ENCODE measurements at regions not wholly inside any gene's neighbourhood (a gene's known extent, or its start where the extent isn't known, plus 50 kb on each side); places are given as distances from the start of the nearest gene placed in this dataset.

DNA sequence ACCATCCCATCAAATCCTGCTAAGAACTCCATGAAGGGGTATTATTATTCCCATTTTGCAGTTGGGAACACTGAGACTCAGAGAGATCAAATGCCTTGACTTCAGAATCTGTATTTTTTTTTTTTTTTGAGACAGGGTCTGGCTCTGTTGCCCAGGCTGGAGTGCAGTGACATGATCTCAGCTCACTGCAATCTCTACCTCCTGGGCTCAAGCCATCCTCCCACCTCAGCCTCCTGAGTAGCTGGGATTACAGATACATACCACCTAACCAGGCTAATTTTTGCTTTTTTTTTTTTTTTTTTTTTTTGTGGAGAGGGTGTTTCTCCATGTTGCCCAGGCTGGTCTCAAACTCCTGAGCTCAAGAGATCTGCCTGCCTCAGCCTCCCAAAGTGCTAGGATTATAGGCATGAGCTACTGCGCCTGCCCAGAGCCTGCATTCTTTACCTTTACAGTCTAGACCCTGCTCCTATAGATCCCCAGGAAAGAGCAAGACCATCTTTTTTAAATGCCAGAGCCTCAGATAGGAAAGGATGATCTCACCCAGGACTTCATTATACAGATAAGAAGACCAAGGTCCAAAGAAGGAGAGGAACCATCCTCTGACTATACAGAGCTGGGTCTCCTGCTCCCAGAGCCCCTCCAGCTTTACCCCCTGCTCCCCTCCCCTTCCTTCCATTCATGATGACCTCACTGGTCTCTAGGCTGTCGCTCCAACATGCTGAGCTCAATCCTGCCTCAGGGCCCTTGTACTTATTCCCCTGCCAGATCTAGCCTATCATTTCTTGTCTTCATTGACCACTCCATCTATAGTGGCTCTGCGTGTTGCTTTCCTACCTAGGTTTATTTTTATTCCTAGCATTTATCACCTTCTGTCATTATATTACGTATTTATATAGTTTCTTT lies 138.6 kb downstream of the CEBPB start:
- no peak for DNase-seq
- intact Hi-C loops (cut with micrococcal nuclease; ENCODE audit: unreplicated experiment): no loop called here
- no peaks in the 10 kb centered on the region for H3K36me3 ChIP-seq (ENCODE audit: low read depth)
- H3K9me2 ChIP-seq (ENCODE audit: insufficient read depth): no peaks in the 10 kb centered on the region
- H4K20me1 ChIP-seq (ENCODE audit: insufficient read depth): no peaks in the 10 kb centered on the region
- H3K27ac ChIP-seq: no peak overlapping the region
- H3K79me2 ChIP-seq (ENCODE audit: low read depth): no peaks in the 10 kb centered on the region
- peaks cover 46% of the 10 kb centered on the region for H3F3A ChIP-seq (ENCODE audit: insufficient read depth, low read depth)
- H3K9me3 ChIP-seq (ENCODE audit: insufficient read depth, low read depth): no peaks in the 10 kb centered on the region
- BruUV-seq (replicated peaks): no TSS peak
- POLR2A ChIA-PET (ENCODE audit: unreplicated experiment): interaction anchor here (0.7 kb wide), 1 partner anchor 329 kb away, joined by 7 read pairs; no protein-coding TSS in a partner anchor
- no peak overlapping the region for H3K4me3 ChIP-seq
- H3K4me1 ChIP-seq (replicated peaks; ENCODE audit: insufficient read depth): peaks cover 45% of the 10 kb centered on the region
- CTCF ChIA-PET: interaction anchor here (0.6 kb wide), 2 partner anchors 84 to 124 kb away, joined by 4 to 9 read pairs; no protein-coding TSS in a partner anchor
- H3K27me3 ChIP-seq (ENCODE audit: insufficient read depth, low read depth): no peaks in the 10 kb centered on the region
- no peak overlapping the region for H3K4me2 ChIP-seq
- no peak overlapping the region for H2AFZ ChIP-seq
- TF ChIP-seq EZH2 (IDR thresholded peaks at IDR 0.05; ENCODE audit: low read depth): no peak
- TF ChIP-seq, protein P1, sequence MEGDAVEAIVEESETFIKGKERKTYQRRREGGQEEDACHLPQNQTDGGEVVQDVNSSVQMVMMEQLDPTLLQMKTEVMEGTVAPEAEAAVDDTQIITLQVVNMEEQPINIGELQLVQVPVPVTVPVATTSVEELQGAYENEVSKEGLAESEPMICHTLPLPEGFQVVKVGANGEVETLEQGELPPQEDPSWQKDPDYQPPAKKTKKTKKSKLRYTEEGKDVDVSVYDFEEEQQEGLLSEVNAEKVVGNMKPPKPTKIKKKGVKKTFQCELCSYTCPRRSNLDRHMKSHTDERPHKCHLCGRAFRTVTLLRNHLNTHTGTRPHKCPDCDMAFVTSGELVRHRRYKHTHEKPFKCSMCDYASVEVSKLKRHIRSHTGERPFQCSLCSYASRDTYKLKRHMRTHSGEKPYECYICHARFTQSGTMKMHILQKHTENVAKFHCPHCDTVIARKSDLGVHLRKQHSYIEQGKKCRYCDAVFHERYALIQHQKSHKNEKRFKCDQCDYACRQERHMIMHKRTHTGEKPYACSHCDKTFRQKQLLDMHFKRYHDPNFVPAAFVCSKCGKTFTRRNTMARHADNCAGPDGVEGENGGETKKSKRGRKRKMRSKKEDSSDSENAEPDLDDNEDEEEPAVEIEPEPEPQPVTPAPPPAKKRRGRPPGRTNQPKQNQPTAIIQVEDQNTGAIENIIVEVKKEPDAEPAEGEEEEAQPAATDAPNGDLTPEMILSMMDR (conservative IDR thresholded peaks at IDR 0.05): no peak

DNA sequence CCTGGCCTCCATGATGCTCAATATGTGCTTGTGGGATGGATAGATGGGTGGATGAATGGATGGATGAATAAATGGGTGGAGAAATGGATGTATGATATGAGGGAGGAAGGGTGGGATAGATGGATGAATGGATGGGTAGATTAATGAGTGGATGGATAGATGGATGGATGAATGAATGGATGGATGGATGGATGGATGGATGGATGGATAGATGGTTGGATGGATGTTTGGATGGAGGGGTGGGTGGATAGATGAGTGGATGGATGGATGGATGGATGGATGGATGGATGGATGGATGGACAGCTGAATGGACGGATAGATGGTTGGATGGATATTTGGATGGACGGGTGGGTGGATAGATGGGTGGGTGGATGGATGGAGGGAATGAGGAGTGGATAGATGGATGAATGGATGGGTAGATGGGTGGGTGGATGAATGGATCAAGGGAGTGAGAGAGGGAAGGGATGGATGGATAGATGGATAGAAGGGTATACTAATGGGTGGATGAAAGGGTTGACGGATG lies 139.4 kb downstream of the CEBPB start:
- H3K36me3 ChIP-seq (ENCODE audit: low read depth): no peaks in the 10 kb centered on the region
- no TSS peak for BruUV-seq (replicated peaks)
- H3K27me3 ChIP-seq (ENCODE audit: insufficient read depth, low read depth): no peaks in the 10 kb centered on the region
- H3K4me1 ChIP-seq (replicated peaks; ENCODE audit: insufficient read depth): peaks cover 53% of the 10 kb centered on the region
- H3K79me2 ChIP-seq (ENCODE audit: low read depth): no peaks in the 10 kb centered on the region
- peaks cover 53% of the 10 kb centered on the region for H3F3A ChIP-seq (ENCODE audit: insufficient read depth, low read depth)
- no peak overlapping the region for H3K4me2 ChIP-seq
- TF ChIP-seq EZH2 (IDR thresholded peaks at IDR 0.05; ENCODE audit: low read depth): no peak
- TF ChIP-seq, protein P1 (conservative IDR thresholded peaks at IDR 0.05): no peak
- H2AFZ ChIP-seq: no peak overlapping the region
- intact Hi-C loops (cut with micrococcal nuclease; ENCODE audit: unreplicated experiment): loop anchor here (5.0 kb wide), 1 partner anchor 42 kb away; no protein-coding TSS in a partner anchor
- no peaks in the 10 kb centered on the region for H3K9me3 ChIP-seq (ENCODE audit: insufficient read depth, low read depth)
- H3K27ac ChIP-seq: no peak overlapping the region
- ChIA-PET POLR2A (ENCODE audit: unreplicated experiment) (interaction anchor here (0.7 kb wide), 1 partner anchor 329 kb away, joined by 7 read pairs; no protein-coding TSS in a partner anchor), CTCF (interaction anchor here (0.6 kb wide), 1 partner anchor 85 kb away, joined by 4 read pairs; no protein-coding TSS in a partner anchor)
- no peaks in the 10 kb centered on the region for H4K20me1 ChIP-seq (ENCODE audit: insufficient read depth)
- H3K4me3 ChIP-seq: no peak overlapping the region
- no peaks in the 10 kb centered on the region for H3K9me2 ChIP-seq (ENCODE audit: insufficient read depth)
- DNase-seq: no peak

DNA sequence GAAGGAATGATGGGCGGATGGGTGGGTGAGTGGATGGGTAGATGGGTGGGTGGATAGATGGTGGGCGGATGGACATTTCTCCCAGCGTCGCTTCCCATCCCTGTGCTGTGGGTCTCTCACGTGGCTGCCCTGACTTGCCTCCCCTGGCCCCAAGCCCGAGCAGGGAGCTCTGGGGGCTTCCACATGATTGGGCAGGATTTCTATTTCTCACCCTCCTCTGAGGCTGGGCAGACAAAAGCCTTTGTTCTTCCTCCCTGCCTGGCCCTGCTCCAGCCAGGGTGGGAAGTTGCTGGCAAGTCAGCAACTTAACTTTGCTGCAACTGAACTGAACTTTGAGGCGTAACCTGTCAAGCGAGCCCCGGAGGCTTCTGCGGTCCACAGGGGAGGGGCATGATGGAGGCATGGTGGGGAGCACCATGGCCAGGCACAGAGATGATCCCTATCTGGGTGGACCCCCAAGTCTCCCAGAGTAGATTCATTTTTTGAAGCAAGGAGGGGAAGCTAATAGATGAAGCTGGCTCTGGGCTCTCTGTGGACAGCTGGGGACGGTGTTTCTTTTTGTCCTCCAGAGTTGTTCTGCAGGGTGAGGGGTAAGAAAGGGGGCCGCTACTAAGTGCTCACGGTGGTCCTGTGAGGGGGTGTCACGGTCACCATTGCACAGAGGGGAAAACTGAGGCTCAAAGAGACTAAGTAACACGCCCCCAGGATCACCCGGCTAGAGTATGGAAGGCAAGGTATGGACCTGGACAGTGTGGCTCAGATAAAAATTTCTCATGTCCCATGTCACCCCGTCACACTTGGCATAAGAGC lies 140.1 kb downstream of the CEBPB start:
- ChIA-PET POLR2A (ENCODE audit: unreplicated experiment) (interaction anchor here (0.6 kb wide), 1 partner anchor 56 kb away, joined by 4 read pairs; no protein-coding TSS in a partner anchor), CTCF (no interaction called here)
- no peaks in the 10 kb centered on the region for H3K27me3 ChIP-seq (ENCODE audit: insufficient read depth, low read depth)
- H3F3A ChIP-seq (ENCODE audit: insufficient read depth, low read depth): peaks cover 52% of the 10 kb centered on the region
- peaks cover 60% of the 10 kb centered on the region for H3K4me1 ChIP-seq (replicated peaks; ENCODE audit: insufficient read depth)
- H3K79me2 ChIP-seq (ENCODE audit: low read depth): no peaks in the 10 kb centered on the region
- no peaks in the 10 kb centered on the region for H4K20me1 ChIP-seq (ENCODE audit: insufficient read depth)
- intact Hi-C loops (cut with micrococcal nuclease; ENCODE audit: unreplicated experiment): loop anchor here (5.0 kb wide), 1 partner anchor 42 kb away; no protein-coding TSS in a partner anchor
- peak overlapping the region; percentile 72 for H3K4me2 ChIP-seq
- peak in 1 of 2 experiments; percentile 65 for DNase-seq
- H3K4me3 ChIP-seq: no peak overlapping the region
- no peaks in the 10 kb centered on the region for H3K36me3 ChIP-seq (ENCODE audit: low read depth)
- no TSS peak for BruUV-seq (replicated peaks)
- TF ChIP-seq EZH2 (IDR thresholded peaks at IDR 0.05; ENCODE audit: low read depth): no peak
- TF ChIP-seq, protein P1 (conservative IDR thresholded peaks at IDR 0.05): no peak
- H3K9me2 ChIP-seq (ENCODE audit: insufficient read depth): no peaks in the 10 kb centered on the region
- no peak overlapping the region for H2AFZ ChIP-seq
- H3K27ac ChIP-seq: peak overlapping the region; percentile 92
- no peaks in the 10 kb centered on the region for H3K9me3 ChIP-seq (ENCODE audit: insufficient read depth, low read depth)

Measured in PC-9 (cell line).